SK-N-SH treated with all-trans-retinoic acid at 6 μM for 48 hours (cell line): ENCODE measurements at regions not wholly inside any gene's neighbourhood (a gene's known extent, or its start where the extent isn't known, plus 50 kb on each side); places are given as distances from the start of the nearest gene placed in this dataset.

ENCODE experiments used
- ATAC-seq: fragments of 200-7000 bp; cut with Tn5 transposase; 3 replicates; pipeline ENCODE4 v1.9.1; 2020; ENCODE audit warnings: mild to moderate bottlenecking, moderate library complexity
- ARNTL ChIP-seq: fragments of 450-650 bp; formaldehyde crosslinking; IDR thresholded peaks from 2 replicates; pipeline ENCODE4 v1.5.0; 2020; ENCODE audit warnings: low read depth, mild to moderate bottlenecking, moderate library complexity, borderline replicate concordance
- BACH2 ChIP-seq: fragments of 250-450 bp; sonication (Bioruptor Pico); IDR thresholded peaks from 2 replicates; pipeline ENCODE4 v1.9.0; 2021; ENCODE audit warnings: mild to moderate bottlenecking, borderline replicate concordance
- CSDC2 ChIP-seq: fragments of 250-450 bp; sonication (Bioruptor Pico); IDR thresholded peaks from 2 replicates; pipeline ENCODE4 v1.5.0; 2020; ENCODE audit warnings: mild to moderate bottlenecking, moderate library complexity
- CSRNP3 ChIP-seq: fragments of 250-450 bp; sonication (Bioruptor Pico); IDR thresholded peaks from 2 replicates; pipeline ENCODE4 v1.5.1; 2021; ENCODE audit warnings: mild to moderate bottlenecking, moderate library complexity
- GLIS3 ChIP-seq: fragments of 250-450 bp; sonication (Bioruptor Pico); IDR thresholded peaks from 2 replicates; pipeline ENCODE4 v1.5.0; 2020; ENCODE audit warnings: mild to moderate bottlenecking, moderate library complexity
- ISL1 ChIP-seq: fragments of 250-450 bp; sonication (Bioruptor Pico); IDR thresholded peaks from 2 replicates; pipeline ENCODE4 v2.1.2; 2022; ENCODE audit warnings: mild to moderate bottlenecking, moderate library complexity
- OSR1 ChIP-seq: fragments of 250-450 bp; sonication (Bioruptor Pico); IDR thresholded peaks from 2 replicates; pipeline ENCODE4 v1.8.0; 2022; ENCODE audit warnings: moderate library complexity, mild to moderate bottlenecking, inconsistent platforms
- PATZ1 ChIP-seq: fragments of 250-450 bp; sonication (Bioruptor Pico); IDR thresholded peaks from 2 replicates; pipeline ENCODE4 v1.8.0; 2020; ENCODE audit warnings: mild to moderate bottlenecking, moderate library complexity, borderline replicate concordance
- PPARA ChIP-seq: fragments of 250-450 bp; sonication (Bioruptor Pico); IDR thresholded peaks from 2 replicates; pipeline ENCODE4 v1.5.0; 2020; ENCODE audit warnings: mild to moderate bottlenecking, borderline replicate concordance
- RARB ChIP-seq: fragments of 250-450 bp; sonication (Bioruptor Pico); IDR thresholded peaks from 2 replicates; pipeline ENCODE4 v1.8.0; 2021; ENCODE audit warnings: mild to moderate bottlenecking, moderate library complexity
- SNAI2 ChIP-seq: fragments of 250-450 bp; sonication (Bioruptor Pico); IDR thresholded peaks from 2 replicates; pipeline ENCODE4 v1.5.0; 2020; ENCODE audit warnings: mild to moderate bottlenecking, moderate library complexity
- TCF4 ChIP-seq: fragments of 250-450 bp; sonication (Bioruptor Pico); IDR thresholded peaks from 2 replicates; pipeline ENCODE4 v1.8.0; 2021; ENCODE audit warnings: mild to moderate bottlenecking, moderate library complexity, borderline replicate concordance
- TOX ChIP-seq: fragments of 250-450 bp; sonication (Bioruptor Pico); IDR thresholded peaks from 2 replicates; pipeline ENCODE4 v1.8.0; 2021; ENCODE audit warnings: mild to moderate bottlenecking, moderate library complexity, borderline replicate concordance
- TSHZ2 ChIP-seq: fragments of 250-450 bp; sonication (Bioruptor Pico); IDR thresholded peaks from 2 replicates; pipeline ENCODE4 v1.5.0; 2020; ENCODE audit warnings: mild to moderate bottlenecking, moderate library complexity
- ZC3H10 ChIP-seq: fragments of 250-450 bp; sonication (Bioruptor Pico); IDR thresholded peaks from 2 replicates; pipeline ENCODE4 v1.5.1; 2021; ENCODE audit warnings: mild to moderate bottlenecking, moderate library complexity
- ZFP3 ChIP-seq: fragments of 250-450 bp; sonication (Bioruptor Pico); IDR thresholded peaks from 2 replicates; pipeline ENCODE4 v1.5.0; 2020; ENCODE audit warnings: mild to moderate bottlenecking, moderate library complexity
- ZFP30 ChIP-seq: fragments of 450-650 bp; formaldehyde crosslinking; IDR thresholded peaks from 2 replicates; pipeline ENCODE4 v1.5.0; 2022; ENCODE audit warnings: mild to moderate bottlenecking, moderate library complexity
- ZNF565 ChIP-seq: fragments of 450-650 bp; formaldehyde crosslinking; conservative IDR thresholded peaks from 2 replicates; pipeline ENCODE4 v1.5.0; 2020; ENCODE audit warnings: low read depth, mild to moderate bottlenecking, moderate library complexity
- ZNF70 ChIP-seq: fragments of 450-650 bp; formaldehyde crosslinking; IDR thresholded peaks from 2 replicates; pipeline ENCODE4 v1.5.0; 2020; ENCODE audit warnings: mild to moderate bottlenecking, moderate library complexity
- ZNF8 ChIP-seq: fragments of 450-650 bp; formaldehyde crosslinking; IDR thresholded peaks from 2 replicates; pipeline ENCODE4 v1.5.0; 2020; ENCODE audit warnings: mild to moderate bottlenecking, moderate library complexity
- TF ChIP-seq, protein P1 (sequence below): fragments of 250-450 bp; sonication (Bioruptor Pico); IDR thresholded peaks from 2 replicates; pipeline ENCODE4 v1.8.0; 2021; ENCODE audit warnings: low read depth, mild to moderate bottlenecking, moderate library complexity, borderline replicate concordance
- TF ChIP-seq, protein P2 (sequence below): fragments of 250-450 bp; sonication (Bioruptor Pico); IDR thresholded peaks from 2 replicates; pipeline ENCODE4 v1.5.1; 2020; ENCODE audit warnings: low read depth, mild to moderate bottlenecking, moderate library complexity

DNA sequence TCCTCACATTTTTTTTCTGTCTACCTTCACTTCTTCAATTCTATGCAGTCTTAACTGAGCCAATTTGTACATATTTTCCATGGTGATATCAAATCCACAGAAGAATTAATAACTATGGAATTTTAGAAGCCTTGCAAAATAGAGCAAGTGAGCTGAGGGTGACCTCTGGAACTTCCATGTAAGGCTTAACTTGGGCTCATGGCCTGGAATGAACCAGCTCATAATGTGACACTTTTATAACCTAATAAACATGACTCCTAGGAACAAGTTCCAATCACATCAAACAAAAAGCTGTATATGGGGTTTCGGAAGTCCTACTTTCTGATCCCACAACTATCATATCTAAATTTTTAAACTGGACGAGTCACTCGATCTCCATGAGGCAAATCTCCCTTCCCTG is 232.4 kb downstream of the FOXA2 start:
- no peak for TF ChIP-seq TOX (CRISPR knock-in tag)
- no peak for TF ChIP-seq ZFP30
- TF ChIP-seq ZNF70 (CRISPR knock-in tag): no peak
- no peak for TF ChIP-seq TCF4 (CRISPR knock-in tag)
- TF ChIP-seq SNAI2 (CRISPR knock-in tag): no peak
- no peak for TF ChIP-seq ZNF565
- no peak for TF ChIP-seq RARB
- no peak for TF ChIP-seq CSDC2 (CRISPR knock-in tag)
- no peak for TF ChIP-seq ARNTL (CRISPR knock-in tag)
- no peak for TF ChIP-seq TSHZ2 (CRISPR knock-in tag)
- TF ChIP-seq ZFP3 (CRISPR knock-in tag): no peak
- TF ChIP-seq BACH2 (CRISPR knock-in tag): no peak
- TF ChIP-seq, protein P1, sequence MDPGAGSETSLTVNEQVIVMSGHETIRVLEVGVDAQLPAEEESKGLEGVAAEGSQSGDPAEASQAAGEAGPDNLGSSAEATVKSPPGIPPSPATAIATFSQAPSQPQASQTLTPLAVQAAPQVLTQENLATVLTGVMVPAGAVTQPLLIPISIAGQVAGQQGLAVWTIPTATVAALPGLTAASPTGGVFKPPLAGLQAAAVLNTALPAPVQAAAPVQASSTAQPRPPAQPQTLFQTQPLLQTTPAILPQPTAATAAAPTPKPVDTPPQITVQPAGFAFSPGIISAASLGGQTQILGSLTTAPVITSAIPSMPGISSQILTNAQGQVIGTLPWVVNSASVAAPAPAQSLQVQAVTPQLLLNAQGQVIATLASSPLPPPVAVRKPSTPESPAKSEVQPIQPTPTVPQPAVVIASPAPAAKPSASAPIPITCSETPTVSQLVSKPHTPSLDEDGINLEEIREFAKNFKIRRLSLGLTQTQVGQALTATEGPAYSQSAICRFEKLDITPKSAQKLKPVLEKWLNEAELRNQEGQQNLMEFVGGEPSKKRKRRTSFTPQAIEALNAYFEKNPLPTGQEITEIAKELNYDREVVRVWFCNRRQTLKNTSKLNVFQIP: no peak
- TF ChIP-seq GLIS3 (CRISPR knock-in tag): no peak
- TF ChIP-seq PPARA (CRISPR knock-in tag): no peak
- no peak for TF ChIP-seq OSR1 (CRISPR knock-in tag)
- no peak for TF ChIP-seq ISL1
- no peak for TF ChIP-seq CSRNP3 (CRISPR knock-in tag)
- TF ChIP-seq PATZ1: no peak
- no peak for TF ChIP-seq ZC3H10 (CRISPR knock-in tag)

DNA sequence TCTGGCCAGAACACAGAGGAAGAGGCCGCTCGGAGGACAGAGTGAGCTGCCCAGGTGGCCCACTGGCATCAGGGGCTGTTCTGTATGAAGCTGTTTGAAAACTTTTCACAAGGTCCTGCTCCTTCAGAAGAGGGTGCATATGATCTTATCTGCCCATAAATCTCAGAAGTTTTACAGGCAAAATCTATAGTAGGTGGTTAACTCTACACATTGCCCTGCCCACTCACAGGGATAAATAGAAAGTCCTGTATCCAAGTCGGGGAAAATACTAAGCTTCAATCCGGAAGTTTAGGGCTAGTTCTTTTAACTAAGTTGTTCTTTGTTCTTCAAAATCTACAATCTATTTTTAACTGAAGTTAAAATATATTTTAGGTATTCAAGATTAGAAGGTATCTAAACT is 233.7 kb downstream of the FOXA2 start:
- ATAC-seq: no peak
- TF ChIP-seq PATZ1: no peak
- TF ChIP-seq, protein P2, sequence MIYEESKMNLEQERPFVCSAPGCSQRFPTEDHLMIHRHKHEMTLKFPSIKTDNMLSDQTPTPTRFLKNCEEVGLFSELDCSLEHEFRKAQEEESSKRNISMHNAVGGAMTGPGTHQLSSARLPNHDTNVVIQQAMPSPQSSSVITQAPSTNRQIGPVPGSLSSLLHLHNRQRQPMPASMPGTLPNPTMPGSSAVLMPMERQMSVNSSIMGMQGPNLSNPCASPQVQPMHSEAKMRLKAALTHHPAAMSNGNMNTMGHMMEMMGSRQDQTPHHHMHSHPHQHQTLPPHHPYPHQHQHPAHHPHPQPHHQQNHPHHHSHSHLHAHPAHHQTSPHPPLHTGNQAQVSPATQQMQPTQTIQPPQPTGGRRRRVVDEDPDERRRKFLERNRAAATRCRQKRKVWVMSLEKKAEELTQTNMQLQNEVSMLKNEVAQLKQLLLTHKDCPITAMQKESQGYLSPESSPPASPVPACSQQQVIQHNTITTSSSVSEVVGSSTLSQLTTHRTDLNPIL (CRISPR knock-in tag): no peak
- no peak for TF ChIP-seq GLIS3 (CRISPR knock-in tag)
- no peak for TF ChIP-seq RARB
- TF ChIP-seq ZNF565: no peak
- TF ChIP-seq, protein P1: no peak
- TF ChIP-seq ZNF8 (CRISPR knock-in tag): no peak
- TF ChIP-seq, all 23 proteins: peak for 0

More for the DNA sequence above, 232.4 kb downstream of the FOXA2 start:
- ATAC-seq: no peak
